ENCODE measurements at regions not wholly inside any gene's neighbourhood (a gene's known extent, or its start where the extent isn't known, plus 50 kb on each side); places are given as distances from the start of the nearest gene placed in this dataset.

DNA sequence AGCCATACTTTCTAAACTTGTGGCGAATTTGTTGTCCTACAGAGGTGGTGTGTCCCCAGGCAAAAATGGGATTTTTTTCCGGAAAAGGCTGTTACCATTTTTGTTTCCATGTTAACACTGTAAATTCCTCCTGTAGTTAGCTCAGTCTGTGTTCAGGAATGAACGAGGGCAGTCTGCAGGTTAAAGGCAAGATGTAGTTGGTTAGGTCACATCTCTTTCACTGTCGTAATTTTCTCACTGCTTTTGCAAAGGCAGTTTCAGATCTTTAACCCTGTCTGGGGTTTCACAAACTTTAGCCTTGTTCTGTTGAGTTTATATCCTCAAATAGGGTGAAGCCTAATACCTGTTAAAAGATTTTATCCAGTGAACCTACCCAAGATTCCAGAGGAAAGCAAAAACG is 50.5 kb upstream of the PUDP start:
- TF ChIP-seq, protein P1, sequence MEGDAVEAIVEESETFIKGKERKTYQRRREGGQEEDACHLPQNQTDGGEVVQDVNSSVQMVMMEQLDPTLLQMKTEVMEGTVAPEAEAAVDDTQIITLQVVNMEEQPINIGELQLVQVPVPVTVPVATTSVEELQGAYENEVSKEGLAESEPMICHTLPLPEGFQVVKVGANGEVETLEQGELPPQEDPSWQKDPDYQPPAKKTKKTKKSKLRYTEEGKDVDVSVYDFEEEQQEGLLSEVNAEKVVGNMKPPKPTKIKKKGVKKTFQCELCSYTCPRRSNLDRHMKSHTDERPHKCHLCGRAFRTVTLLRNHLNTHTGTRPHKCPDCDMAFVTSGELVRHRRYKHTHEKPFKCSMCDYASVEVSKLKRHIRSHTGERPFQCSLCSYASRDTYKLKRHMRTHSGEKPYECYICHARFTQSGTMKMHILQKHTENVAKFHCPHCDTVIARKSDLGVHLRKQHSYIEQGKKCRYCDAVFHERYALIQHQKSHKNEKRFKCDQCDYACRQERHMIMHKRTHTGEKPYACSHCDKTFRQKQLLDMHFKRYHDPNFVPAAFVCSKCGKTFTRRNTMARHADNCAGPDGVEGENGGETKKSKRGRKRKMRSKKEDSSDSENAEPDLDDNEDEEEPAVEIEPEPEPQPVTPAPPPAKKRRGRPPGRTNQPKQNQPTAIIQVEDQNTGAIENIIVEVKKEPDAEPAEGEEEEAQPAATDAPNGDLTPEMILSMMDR (optimal IDR thresholded peaks at IDR 0.05 in 1 of 3, IDR thresholded peaks at IDR 0.05 in 1 of 3, conservative IDR thresholded peaks at IDR 0.05 in 1 of 3; ENCODE audit: extremely low read depth in 1 of 3, insufficient read depth in 2 of 3, low read length in 3 of 3): no peak
- no peak for TF ChIP-seq EZH2 (IDR thresholded peaks at IDR 0.05; ENCODE audit: low read length)

Data from keratinocyte (primary cell).